H9 (cell line): ENCODE measurements at regions not wholly inside any gene's neighbourhood (a gene's known extent, or its start where the extent isn't known, plus 50 kb on each side); places are given as distances from the start of the nearest gene placed in this dataset.

Source experiments
- DNase-seq: peaks from one replicate; pipeline ENCODE4 v3.0.0-alpha.2; 2017
- H2AFZ ChIP-seq: one replicate; pipeline ENCODE4 v1.6.1; 2013; ENCODE audit warnings: mild to moderate bottlenecking, low read length, control low read depth, moderate library complexity
- H2AK5ac ChIP-seq: 2 replicates; pipeline ENCODE4 v1.6.1; 2013; ENCODE audit warnings: low read length, control low read depth, mixed read lengths; ENCODE audit not compliant: insufficient read length
- H2BK120ac ChIP-seq: one replicate; pipeline ENCODE4 v1.6.1; 2013; ENCODE audit warnings: low read depth, mild to moderate bottlenecking, low read length, control low read depth, inconsistent platforms; ENCODE audit not compliant: poor library complexity, severe bottlenecking
- H2BK12ac ChIP-seq: 2 replicates; pipeline ENCODE4 v1.6.1; 2013; ENCODE audit warnings: low read length, control low read depth, mixed read lengths, low read depth; ENCODE audit not compliant: insufficient read length
- H2BK15ac ChIP-seq: 2 replicates; pipeline ENCODE4 v1.6.1; 2013; ENCODE audit warnings: low read depth, low read length, control low read depth
- H2BK20ac ChIP-seq: one replicate; pipeline ENCODE4 v1.6.1; 2013; ENCODE audit warnings: low read depth, mild to moderate bottlenecking, low read length, control low read depth, inconsistent platforms; ENCODE audit not compliant: poor library complexity, severe bottlenecking
- H2BK5ac ChIP-seq: 2 replicates; pipeline ENCODE4 v1.6.1; 2013; ENCODE audit warnings: low read length, control low read depth, mixed read lengths; ENCODE audit not compliant: insufficient read length
- H3K14ac ChIP-seq: 2 replicates; pipeline ENCODE4 v1.6.1; 2013; ENCODE audit warnings: low read length, control low read depth; ENCODE audit not compliant: insufficient read depth
- H3K18ac ChIP-seq: 2 replicates; pipeline ENCODE4 v1.6.1; 2013; ENCODE audit warnings: low read depth, mild to moderate bottlenecking, mixed read lengths, low read length, control low read depth; ENCODE audit not compliant: insufficient read length
- H3K23ac ChIP-seq: 2 replicates; pipeline ENCODE4 v1.6.1; 2013; ENCODE audit warnings: low read length, control low read depth, mixed read lengths, low read depth; ENCODE audit not compliant: insufficient read length
- H3K23me2 ChIP-seq: 2 replicates; pipeline ENCODE4 v1.6.1; 2013; ENCODE audit warnings: low read depth, mild to moderate bottlenecking, mixed read lengths, low read length, control low read depth; ENCODE audit not compliant: insufficient read length, poor library complexity, severe bottlenecking
- H3K27ac ChIP-seq: 2 replicates; pipeline ENCODE4 v1.5.1; 2013; ENCODE audit warnings: low read length, control low read depth, mixed read lengths, low read depth; ENCODE audit not compliant: insufficient read length
- H3K27me3 ChIP-seq: 2 replicates; pipeline ENCODE4 v1.6.1; 2013; ENCODE audit warnings: low read length, control low read depth, inconsistent platforms; ENCODE audit not compliant: insufficient read depth
- H3K4ac ChIP-seq: 2 replicates; pipeline ENCODE4 v1.6.1; 2013; ENCODE audit warnings: low read depth, mild to moderate bottlenecking, control low read depth, inconsistent platforms, low read length, moderate library complexity
- H3K4me1 ChIP-seq: 2 replicates; pipeline ENCODE4 v1.6.1; 2013; ENCODE audit warnings: low read length, control low read depth, inconsistent platforms; ENCODE audit not compliant: insufficient read depth
- H3K4me2 ChIP-seq: 2 replicates; pipeline ENCODE4 v1.6.1; 2013; ENCODE audit warnings: low read length, control low read depth, mixed read lengths; ENCODE audit not compliant: insufficient read length, insufficient read depth
- H3K56ac ChIP-seq: 2 replicates; pipeline ENCODE4 v1.6.1; 2013; ENCODE audit warnings: low read depth, mild to moderate bottlenecking, mixed read lengths, low read length, control low read depth; ENCODE audit not compliant: insufficient read length
- H3K79me1 ChIP-seq: 2 replicates; pipeline ENCODE4 v1.6.1; 2013; ENCODE audit warnings: low read depth, mild to moderate bottlenecking, moderate library complexity, low read length, control low read depth, inconsistent platforms; ENCODE audit not compliant: insufficient read depth, poor library complexity, severe bottlenecking
- H3K79me2 ChIP-seq: 2 replicates; pipeline ENCODE4 v1.6.1; 2013; ENCODE audit warnings: low read length, control low read depth, inconsistent platforms; ENCODE audit not compliant: insufficient read depth
- H3K9ac ChIP-seq: 2 replicates; pipeline ENCODE4 v1.6.1; 2013; ENCODE audit warnings: low read length, control low read depth, mixed read lengths; ENCODE audit not compliant: insufficient read length; ENCODE audit errors: extremely low read depth
- H3K9me3 ChIP-seq: one replicate; pipeline ENCODE4 v1.6.1; 2013; ENCODE audit warnings: low read depth, low read length, inconsistent platforms; ENCODE audit not compliant: control insufficient read depth
- H3T11ph ChIP-seq: one replicate; pipeline ENCODE4 v1.6.1; 2013; ENCODE audit warnings: mild to moderate bottlenecking, low read length, control low read depth, inconsistent platforms
- H4K20me1 ChIP-seq: one replicate; pipeline ENCODE4 v1.6.1; 2013; ENCODE audit not compliant: control insufficient read depth, insufficient read length, insufficient read depth
- H4K5ac ChIP-seq: 2 replicates; pipeline ENCODE4 v1.6.1; 2013; ENCODE audit warnings: low read depth, mild to moderate bottlenecking, mixed read lengths, low read length, control low read depth; ENCODE audit not compliant: insufficient read length
- H4K8ac ChIP-seq: replicated peaks from 2 replicates; pipeline ENCODE4 v1.6.1; 2013; ENCODE audit warnings: low read length, control low read depth, mixed read lengths, low read depth; ENCODE audit not compliant: insufficient read length
- H4K91ac ChIP-seq: 2 replicates; pipeline ENCODE4 v1.6.1; 2013; ENCODE audit warnings: low read depth, mild to moderate bottlenecking, moderate library complexity, mixed read lengths, low read length, control low read depth; ENCODE audit not compliant: insufficient read length
- H3K27ac Mint-ChIP-seq, 3 experiments: 2 replicates in 2 of 3; 3 replicates in 1 of 3; pipeline ENCODE4 v1.8.0; 2020 to 2021; ENCODE audit warnings: mixed read lengths in 3 of 3, mild to moderate bottlenecking in 1 of 3, moderate library complexity in 1 of 3
- H3K27me3 Mint-ChIP-seq: 2 replicates; pipeline ENCODE4 v1.8.0; 2021; ENCODE audit warnings: low read depth, mild to moderate bottlenecking, moderate library complexity, mixed read lengths
- H3K36me3 Mint-ChIP-seq, 3 experiments: 2 replicates in 2 of 3; 3 replicates in 1 of 3; pipeline ENCODE4 v1.8.0; 2020 to 2021; ENCODE audit warnings: low read depth in 3 of 3, mixed read lengths in 3 of 3; ENCODE audit not compliant: insufficient read depth in 1 of 3
- H3K4me1 Mint-ChIP-seq, 2 experiments: 2 replicates each; pipeline ENCODE4 v1.8.0; 2020; ENCODE audit warnings: mixed read lengths in 2 of 2
- H3K4me3 Mint-ChIP-seq, 2 experiments: 2 replicates in 1 of 2; 3 replicates in 1 of 2; pipeline ENCODE4 v1.8.0; 2020 to 2021; ENCODE audit warnings: mild to moderate bottlenecking in 2 of 2, mixed read lengths in 2 of 2, moderate library complexity in 1 of 2
- H3K9me3 Mint-ChIP-seq, 2 experiments: 2 replicates in 1 of 2; 3 replicates in 1 of 2; pipeline ENCODE4 v1.8.0; 2020; ENCODE audit warnings: mild to moderate bottlenecking in 2 of 2, mixed read lengths in 2 of 2, moderate library complexity in 1 of 2
- WGBS: extraction: QIAGEN DNeasy Blood & Tissue Kit; methylation state at CpG from one replicate; pipeline ENCODE4 v1.1.7; 2013; ENCODE audit warnings: missing lambda C conversion rate, low lambda C conversion rate, mixed read lengths; ENCODE audit not compliant: insufficient read length; ENCODE audit errors: extremely low coverage; 5-methylcytosine and 5-hydroxymethylcytosine counted together
- TF ChIP-seq, protein P1 (sequence below): fragments of 200-600 bp; sonication (generic); conservative IDR thresholded peaks from 3 replicates; pipeline ENCODE4 v1.8.0; 2021; ENCODE audit warnings: antibody characterized with exemption, mild to moderate bottlenecking

DNA sequence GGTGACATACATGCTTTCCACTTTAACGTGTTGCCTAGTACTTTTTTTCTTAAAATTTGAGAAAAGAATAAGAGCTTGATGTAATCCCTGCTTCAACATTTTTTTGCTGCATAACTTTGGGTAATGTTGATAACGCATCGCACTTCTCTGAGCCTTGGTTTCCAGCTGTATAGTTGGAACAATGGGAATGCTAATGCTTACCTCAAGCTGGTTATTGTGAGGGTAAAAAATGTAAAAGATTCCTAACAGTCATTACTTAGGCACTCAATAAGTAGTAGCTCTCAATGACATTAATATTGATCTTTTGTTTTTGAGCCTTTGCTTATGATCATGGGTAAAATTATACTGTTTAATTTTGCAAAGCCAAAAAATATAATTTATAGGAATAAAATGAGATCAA lies 683.3 kb upstream of the CXADR start:
- no peaks in the 10 kb centered on the region for H3K79me2 ChIP-seq
- H3K27me3 Mint-ChIP-seq, result no peaks in the 10 kb centered on the region
- no peak overlapping the region for H2BK20ac ChIP-seq
- no peak overlapping the region for H4K8ac ChIP-seq
- TF ChIP-seq, protein P1, sequence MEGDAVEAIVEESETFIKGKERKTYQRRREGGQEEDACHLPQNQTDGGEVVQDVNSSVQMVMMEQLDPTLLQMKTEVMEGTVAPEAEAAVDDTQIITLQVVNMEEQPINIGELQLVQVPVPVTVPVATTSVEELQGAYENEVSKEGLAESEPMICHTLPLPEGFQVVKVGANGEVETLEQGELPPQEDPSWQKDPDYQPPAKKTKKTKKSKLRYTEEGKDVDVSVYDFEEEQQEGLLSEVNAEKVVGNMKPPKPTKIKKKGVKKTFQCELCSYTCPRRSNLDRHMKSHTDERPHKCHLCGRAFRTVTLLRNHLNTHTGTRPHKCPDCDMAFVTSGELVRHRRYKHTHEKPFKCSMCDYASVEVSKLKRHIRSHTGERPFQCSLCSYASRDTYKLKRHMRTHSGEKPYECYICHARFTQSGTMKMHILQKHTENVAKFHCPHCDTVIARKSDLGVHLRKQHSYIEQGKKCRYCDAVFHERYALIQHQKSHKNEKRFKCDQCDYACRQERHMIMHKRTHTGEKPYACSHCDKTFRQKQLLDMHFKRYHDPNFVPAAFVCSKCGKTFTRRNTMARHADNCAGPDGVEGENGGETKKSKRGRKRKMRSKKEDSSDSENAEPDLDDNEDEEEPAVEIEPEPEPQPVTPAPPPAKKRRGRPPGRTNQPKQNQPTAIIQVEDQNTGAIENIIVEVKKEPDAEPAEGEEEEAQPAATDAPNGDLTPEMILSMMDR, result no peak
- DNase-seq, result no peak
- no peak overlapping the region for H3K18ac ChIP-seq
- peak overlapping the region; percentile 14 for H3K4me2 ChIP-seq
- H2AFZ ChIP-seq, result no peak overlapping the region
- no peak overlapping the region for H4K91ac ChIP-seq
- H3K27ac Mint-ChIP-seq, result peak overlapping the region in 2 of 3 experiments; percentile 69 to 87; a peak in 6 of 7 replicates
- no peak overlapping the region for H4K5ac ChIP-seq
- WGBS, result no CpG with 5 or more reads among the region's 3 CpGs
- H3K9me3 ChIP-seq, result no peaks in the 10 kb centered on the region
- no peak overlapping the region for H3K23ac ChIP-seq
- H3T11ph ChIP-seq, result no peak overlapping the region
- H3K4me3 Mint-ChIP-seq, result no peak overlapping the region
- no peaks in the 10 kb centered on the region for H3K27me3 ChIP-seq
- H2AK5ac ChIP-seq, result no peak overlapping the region
- H3K9ac ChIP-seq, result no peak overlapping the region
- H3K14ac ChIP-seq, result no peak overlapping the region
- no peaks in the 10 kb centered on the region for H3K23me2 ChIP-seq
- peaks cover 4% of the 10 kb centered on the region; the same call in 1 of the 2 replicates for H3K4me1 ChIP-seq
- H3K27ac ChIP-seq, result no peak overlapping the region
- no peak overlapping the region for H3K4ac ChIP-seq
- H2BK120ac ChIP-seq, result no peak overlapping the region
- H2BK12ac ChIP-seq, result no peak overlapping the region
- no peak overlapping the region for H2BK5ac ChIP-seq
- no peak overlapping the region for H3K56ac ChIP-seq
- H3K79me1 ChIP-seq, result no peaks in the 10 kb centered on the region
- H2BK15ac ChIP-seq, result no peak overlapping the region
- H3K36me3 Mint-ChIP-seq, result peaks cover 0 to 7% (median 1%) of the 10 kb centered on the region in 3 experiments; a peak in 2 of 7 replicates
- H3K9me3 Mint-ChIP-seq, result peaks cover 0 to 1% of the 10 kb centered on the region in 2 experiments; a peak in 2 of 5 replicates
- peaks cover 19 to 35% of the 10 kb centered on the region in 2 experiments for H3K4me1 Mint-ChIP-seq
- no peaks in the 10 kb centered on the region for H4K20me1 ChIP-seq
